ENCODE measurements at regions not wholly inside any gene's neighbourhood (a gene's known extent, or its start where the extent isn't known, plus 50 kb on each side); places are given as distances from the start of the nearest gene placed in this dataset.

DNA sequence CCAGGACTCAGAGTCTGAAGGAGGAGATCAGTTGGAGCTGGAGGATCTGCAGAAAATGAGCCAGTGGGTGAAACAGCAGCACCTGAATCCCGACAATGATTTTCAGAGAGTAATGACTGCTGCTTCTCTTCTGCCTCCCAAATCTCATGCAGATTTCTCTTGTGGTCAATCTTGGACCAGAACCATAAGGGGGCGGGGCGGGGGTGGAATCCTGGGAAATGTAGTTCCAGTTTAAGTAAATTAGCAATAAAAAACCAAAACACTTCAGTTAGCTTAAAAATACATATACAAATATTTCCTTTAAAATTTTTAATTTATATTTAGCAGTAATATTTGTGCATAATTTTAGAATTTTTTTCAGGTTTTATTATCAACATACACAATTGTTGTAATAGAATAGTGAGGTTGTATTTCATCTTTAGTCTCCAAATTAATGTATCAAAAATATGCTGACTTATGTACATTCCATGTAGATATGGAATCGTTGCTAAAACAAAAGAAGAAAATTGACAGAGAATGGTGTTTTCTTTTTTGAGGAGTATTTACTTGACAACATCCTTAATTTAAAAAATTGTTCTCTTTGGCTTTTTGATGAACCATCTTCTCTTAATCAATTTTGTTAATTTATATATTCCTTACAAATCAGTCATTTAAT is 223.5 kb upstream of the SYT10 start:
- no peak overlapping the region for H3K4me3 Mint-ChIP-seq
- H3K36me3 ChIP-seq (ENCODE audit: insufficient read depth, low read length) = no peaks in the 10 kb centered on the region
- CTCF ChIA-PET = no interaction called here
- peaks cover 0 to 5% of the 10 kb centered on the region in 2 experiments for H3K9me3 ChIP-seq (ENCODE audit: control insufficient read depth in 1 of 2, insufficient read depth in 1 of 2, low read length in 2 of 2)
- H3K4me3 ChIP-seq (ENCODE audit: low read length) = no peak overlapping the region
- intact Hi-C loops (cut with DNase I, micrococcal nuclease) = no loop called here
- H3K4me1 Mint-ChIP-seq (ENCODE audit: low read depth) = no peaks in the 10 kb centered on the region
- no peaks in the 10 kb centered on the region for H3K27me3 ChIP-seq (ENCODE audit: control insufficient read depth in 1 of 2, insufficient read depth in 2 of 2, low read length in 2 of 2)
- POLR2A ChIA-PET = no interaction called here
- DNase-seq (no peak), ATAC-seq (ENCODE audit: poor library complexity) (no peak)
- H3K27ac Mint-ChIP-seq = no peak overlapping the region
- no peaks in the 10 kb centered on the region for H3K27me3 Mint-ChIP-seq
- H3K27ac ChIP-seq (ENCODE audit: low read depth in 1 of 2, low read length in 2 of 2) = no peak overlapping the region
- TF ChIP-seq, protein P1, sequence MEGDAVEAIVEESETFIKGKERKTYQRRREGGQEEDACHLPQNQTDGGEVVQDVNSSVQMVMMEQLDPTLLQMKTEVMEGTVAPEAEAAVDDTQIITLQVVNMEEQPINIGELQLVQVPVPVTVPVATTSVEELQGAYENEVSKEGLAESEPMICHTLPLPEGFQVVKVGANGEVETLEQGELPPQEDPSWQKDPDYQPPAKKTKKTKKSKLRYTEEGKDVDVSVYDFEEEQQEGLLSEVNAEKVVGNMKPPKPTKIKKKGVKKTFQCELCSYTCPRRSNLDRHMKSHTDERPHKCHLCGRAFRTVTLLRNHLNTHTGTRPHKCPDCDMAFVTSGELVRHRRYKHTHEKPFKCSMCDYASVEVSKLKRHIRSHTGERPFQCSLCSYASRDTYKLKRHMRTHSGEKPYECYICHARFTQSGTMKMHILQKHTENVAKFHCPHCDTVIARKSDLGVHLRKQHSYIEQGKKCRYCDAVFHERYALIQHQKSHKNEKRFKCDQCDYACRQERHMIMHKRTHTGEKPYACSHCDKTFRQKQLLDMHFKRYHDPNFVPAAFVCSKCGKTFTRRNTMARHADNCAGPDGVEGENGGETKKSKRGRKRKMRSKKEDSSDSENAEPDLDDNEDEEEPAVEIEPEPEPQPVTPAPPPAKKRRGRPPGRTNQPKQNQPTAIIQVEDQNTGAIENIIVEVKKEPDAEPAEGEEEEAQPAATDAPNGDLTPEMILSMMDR (IDR thresholded peaks at IDR 0.05) = no peak
- H3K4me1 ChIP-seq (ENCODE audit: insufficient read depth, low read length) = no peaks in the 10 kb centered on the region
- H3K9me3 Mint-ChIP-seq = peaks cover 5% of the 10 kb centered on the region
- no peaks in the 10 kb centered on the region for H3K36me3 Mint-ChIP-seq (ENCODE audit: low read depth)

DNA sequence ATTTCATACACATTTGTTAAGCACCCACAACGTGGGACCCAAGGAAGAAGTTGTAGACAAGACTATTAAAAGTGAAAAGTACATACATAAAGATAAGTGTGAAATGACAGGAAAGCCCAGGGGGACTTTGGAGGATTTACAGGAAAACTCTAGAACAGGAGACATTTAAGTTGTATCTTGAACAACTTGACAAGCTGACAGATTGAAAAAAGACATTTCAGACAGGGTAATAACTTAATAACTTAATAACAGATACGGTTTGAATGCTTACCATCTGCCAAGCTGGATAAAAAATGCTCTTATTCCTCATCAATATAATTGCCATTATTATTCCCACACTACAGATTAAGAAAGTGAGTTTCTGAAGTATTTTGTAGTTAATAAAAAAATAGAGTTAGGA is 229.7 kb upstream of the SYT10 start:
- CTCF ChIA-PET = no interaction called here
- intact Hi-C loops (cut with DNase I, micrococcal nuclease) = no loop called here
- Mint-ChIP-seq H3K4me1 (ENCODE audit: low read depth) (no peaks in the 10 kb centered on the region), H3K27me3 (no peaks in the 10 kb centered on the region), H3K36me3 (ENCODE audit: low read depth) (no peaks in the 10 kb centered on the region), H3K4me3 (no peak overlapping the region), H3K9me3 (peaks cover 4% of the 10 kb centered on the region), H3K27ac (no peak overlapping the region)
- no peaks in the 10 kb centered on the region for H3K4me1 ChIP-seq (ENCODE audit: insufficient read depth, low read length)
- POLR2A ChIA-PET = no interaction called here
- ATAC-seq (ENCODE audit: poor library complexity) (no peak), DNase-seq (no peak)
- no peaks in the 10 kb centered on the region for H3K9me3 ChIP-seq (ENCODE audit: control insufficient read depth in 1 of 2, insufficient read depth in 1 of 2, low read length in 2 of 2)
- H3K36me3 ChIP-seq (ENCODE audit: insufficient read depth, low read length) = no peaks in the 10 kb centered on the region
- TF ChIP-seq, protein P1 (IDR thresholded peaks at IDR 0.05) = no peak
- H3K27me3 ChIP-seq (ENCODE audit: control insufficient read depth in 1 of 2, insufficient read depth in 2 of 2, low read length in 2 of 2) = no peaks in the 10 kb centered on the region
- H3K27ac ChIP-seq (ENCODE audit: low read depth in 1 of 2, low read length in 2 of 2) = no peak overlapping the region
- H3K4me3 ChIP-seq (ENCODE audit: low read length) = no peak overlapping the region

DNA sequence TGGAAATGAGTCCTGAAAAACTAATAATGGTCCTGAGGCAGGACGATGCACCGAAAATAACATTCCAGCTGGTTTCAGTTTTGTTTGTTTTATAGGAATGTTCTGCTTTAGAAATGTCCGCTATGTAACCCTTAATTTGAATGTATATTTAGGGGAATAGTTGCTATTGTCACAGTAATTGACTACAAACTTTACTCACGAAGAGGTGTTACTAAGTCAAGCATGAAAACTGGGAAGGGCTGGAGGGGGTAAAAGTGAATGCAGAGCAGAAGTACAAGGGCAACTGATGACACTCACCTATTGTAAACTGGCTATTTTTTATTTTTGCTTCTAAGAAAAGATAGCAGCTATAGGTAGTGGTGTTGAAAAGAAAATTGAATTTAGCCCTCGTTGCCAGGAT is 230.7 kb upstream of the SYT10 start:
- Histone ChIP-seq H3K4me1 (ENCODE audit: insufficient read depth, low read length) (no peaks in the 10 kb centered on the region), H3K4me3 (ENCODE audit: low read length) (no peak overlapping the region), H3K27me3 (ENCODE audit: control insufficient read depth in 1 of 2, insufficient read depth in 2 of 2, low read length in 2 of 2) (no peaks in the 10 kb centered on the region), H3K9me3 (ENCODE audit: control insufficient read depth in 1 of 2, insufficient read depth in 1 of 2, low read length in 2 of 2) (no peaks in the 10 kb centered on the region), H3K36me3 (ENCODE audit: insufficient read depth, low read length) (no peaks in the 10 kb centered on the region), H3K27ac (ENCODE audit: low read depth in 1 of 2, low read length in 2 of 2) (no peak overlapping the region)
- no peaks in the 10 kb centered on the region for H3K36me3 Mint-ChIP-seq (ENCODE audit: low read depth)
- no peaks in the 10 kb centered on the region for H3K4me1 Mint-ChIP-seq (ENCODE audit: low read depth)
- TF ChIP-seq, protein P1 (IDR thresholded peaks at IDR 0.05) = no peak
- H3K27me3 Mint-ChIP-seq = no peaks in the 10 kb centered on the region
- ChIA-PET CTCF (no interaction called here), POLR2A (no interaction called here)
- no peak overlapping the region for H3K27ac Mint-ChIP-seq
- intact Hi-C loops (cut with DNase I, micrococcal nuclease) = no loop called here
- ATAC-seq (ENCODE audit: poor library complexity) = no peak
- peaks cover 4% of the 10 kb centered on the region for H3K9me3 Mint-ChIP-seq
- no peak overlapping the region for H3K4me3 Mint-ChIP-seq
- DNase-seq = no peak
